ENCODE measurements at regions not wholly inside any gene's neighbourhood (a gene's known extent, or its start where the extent isn't known, plus 50 kb on each side); places are given as distances from the start of the nearest gene placed in this dataset.

DNA sequence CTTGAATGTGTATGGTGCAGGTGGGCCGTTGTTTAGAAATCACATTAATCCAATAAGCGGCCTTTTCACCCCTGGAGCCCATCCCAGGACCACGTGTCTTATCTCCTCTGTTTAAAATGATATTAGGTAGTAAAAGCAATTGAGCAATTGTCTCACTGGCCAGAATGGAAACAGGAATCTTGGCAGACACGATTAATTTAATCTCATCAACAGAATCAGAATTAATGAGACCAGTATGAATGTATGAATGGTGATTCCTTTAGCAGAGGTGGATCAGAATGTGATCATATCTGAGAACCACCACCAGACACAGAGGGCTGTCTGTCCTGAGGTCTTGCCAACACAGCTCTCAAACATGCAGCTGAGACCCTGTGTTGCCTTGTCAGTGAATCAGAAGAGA, 1591.4 kb downstream of the REEP3 start:
- H3K4me1 ChIP-seq: no peaks in the 10 kb centered on the region

DNA sequence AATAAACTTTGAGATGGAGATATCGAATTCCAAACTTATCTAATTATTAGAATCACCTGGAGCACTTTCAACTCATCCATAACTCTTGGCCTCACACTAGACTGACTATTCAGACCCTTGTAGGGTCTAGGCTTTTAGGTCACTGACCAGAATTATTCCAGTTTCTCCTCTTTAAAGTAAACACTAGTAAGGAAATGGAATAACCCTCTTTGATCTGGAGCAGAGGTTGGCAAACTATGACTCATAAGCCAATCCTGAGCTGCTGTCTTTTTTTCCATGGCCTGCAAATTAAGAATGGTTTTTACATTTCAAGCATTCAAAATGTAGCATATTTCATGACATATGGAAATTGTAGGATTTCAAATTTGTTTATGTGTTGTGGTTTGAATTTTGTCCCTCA, 1601.9 kb downstream of the REEP3 start:
- Histone ChIP-seq H3K4me3 (no peak overlapping the region), H3K4me1 (no peaks in the 10 kb centered on the region), H3K36me3 (replicated peaks) (no peaks in the 10 kb centered on the region), H3K27me3 (ENCODE audit: low read depth) (no peaks in the 10 kb centered on the region), H3K9me3 (no peaks in the 10 kb centered on the region)
- in situ Hi-C loops (cut with MboI; ENCODE audit: low sequenced_read_pairs): no loop called here
- DNase-seq (ENCODE audit: low spot score in 2 of 2): no peak

More for the DNA sequence above, 1591.4 kb downstream of the REEP3 start:
- in situ Hi-C loops (cut with MboI; ENCODE audit: low sequenced_read_pairs): no loop called here
- H3K27me3 ChIP-seq (ENCODE audit: low read depth): no peaks in the 10 kb centered on the region
- DNase-seq (ENCODE audit: low spot score in 2 of 2): no peak
- no peaks in the 10 kb centered on the region for H3K36me3 ChIP-seq (replicated peaks)
- H3K9me3 ChIP-seq: no peaks in the 10 kb centered on the region
- no peak overlapping the region for H3K4me3 ChIP-seq

DNA sequence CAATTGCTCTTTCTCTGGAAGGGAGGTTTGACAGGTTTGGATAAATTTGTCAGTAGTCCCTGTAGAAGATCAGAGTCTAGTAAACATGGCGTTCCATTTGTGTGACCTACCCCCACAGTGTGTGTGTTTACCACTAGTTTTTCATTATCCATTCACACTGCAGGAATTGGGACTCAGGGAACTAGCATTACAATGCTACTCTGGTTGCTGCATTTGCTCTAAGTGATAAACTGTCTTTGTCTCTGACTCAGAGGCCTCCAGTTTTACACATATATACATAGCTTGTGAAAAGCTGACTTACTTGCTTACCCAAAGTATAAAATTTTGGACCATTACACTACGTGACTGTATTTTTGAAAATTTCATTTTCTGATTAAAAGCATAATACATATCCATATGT, 1604.0 kb downstream of the REEP3 start:
- Histone ChIP-seq H3K27me3 (ENCODE audit: low read depth) (no peaks in the 10 kb centered on the region), H3K9me3 (no peaks in the 10 kb centered on the region), H3K4me3 (no peak overlapping the region), H3K36me3 (replicated peaks) (no peaks in the 10 kb centered on the region), H3K4me1 (no peaks in the 10 kb centered on the region)
- DNase-seq (ENCODE audit: low spot score in 2 of 2): no peak
- in situ Hi-C loops (cut with MboI; ENCODE audit: low sequenced_read_pairs): no loop called here

DNA sequence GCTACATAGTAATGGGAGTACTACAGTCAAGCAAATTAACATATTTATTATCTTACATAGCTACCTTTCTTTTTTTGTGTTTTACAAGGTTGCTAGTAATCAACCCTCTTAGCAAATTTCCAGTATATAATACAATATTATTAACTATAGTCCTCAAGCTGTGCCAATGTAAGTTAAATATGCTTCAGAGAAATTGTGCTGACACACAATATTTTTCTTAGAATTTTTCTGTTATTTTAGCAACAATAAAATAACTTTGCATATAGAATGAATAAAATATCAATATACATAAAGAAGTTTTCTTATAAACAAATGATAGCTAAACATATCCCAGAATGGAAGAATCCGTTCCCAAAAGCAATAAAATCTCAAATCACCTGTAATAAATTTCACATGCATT, 1605.1 kb downstream of the REEP3 start:
- Histone ChIP-seq H3K27me3 (ENCODE audit: low read depth) (no peaks in the 10 kb centered on the region), H3K9me3 (no peaks in the 10 kb centered on the region), H3K36me3 (replicated peaks) (no peaks in the 10 kb centered on the region), H3K4me3 (no peak overlapping the region), H3K4me1 (no peaks in the 10 kb centered on the region)
- DNase-seq (ENCODE audit: low spot score in 2 of 2): no peak
- in situ Hi-C loops (cut with MboI; ENCODE audit: low sequenced_read_pairs): no loop called here

DNA sequence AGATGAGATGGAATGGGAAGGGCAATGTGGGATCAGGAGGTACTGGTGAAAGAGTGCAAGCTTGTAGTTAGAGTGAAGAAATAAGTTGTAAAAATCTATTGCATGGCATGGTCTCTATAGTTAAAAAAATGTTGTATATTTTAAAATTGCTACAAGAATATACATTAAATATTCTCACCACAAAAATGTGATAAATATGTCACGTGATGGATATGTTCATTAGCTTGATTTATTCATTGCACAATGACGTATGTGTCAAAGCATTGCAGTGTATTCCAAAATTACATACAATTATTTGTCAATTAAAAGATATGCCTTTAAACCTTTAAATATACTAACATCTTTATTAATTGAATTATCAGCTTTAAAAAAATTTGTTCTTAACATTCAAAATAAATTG, 1607.1 kb downstream of the REEP3 start:
- Histone ChIP-seq H3K9me3 (no peaks in the 10 kb centered on the region), H3K27me3 (ENCODE audit: low read depth) (no peaks in the 10 kb centered on the region), H3K4me3 (no peak overlapping the region), H3K36me3 (replicated peaks) (no peaks in the 10 kb centered on the region), H3K4me1 (no peaks in the 10 kb centered on the region)
- in situ Hi-C loops (cut with MboI; ENCODE audit: low sequenced_read_pairs): no loop called here
- no peak for DNase-seq (ENCODE audit: low spot score in 2 of 2)

DNA sequence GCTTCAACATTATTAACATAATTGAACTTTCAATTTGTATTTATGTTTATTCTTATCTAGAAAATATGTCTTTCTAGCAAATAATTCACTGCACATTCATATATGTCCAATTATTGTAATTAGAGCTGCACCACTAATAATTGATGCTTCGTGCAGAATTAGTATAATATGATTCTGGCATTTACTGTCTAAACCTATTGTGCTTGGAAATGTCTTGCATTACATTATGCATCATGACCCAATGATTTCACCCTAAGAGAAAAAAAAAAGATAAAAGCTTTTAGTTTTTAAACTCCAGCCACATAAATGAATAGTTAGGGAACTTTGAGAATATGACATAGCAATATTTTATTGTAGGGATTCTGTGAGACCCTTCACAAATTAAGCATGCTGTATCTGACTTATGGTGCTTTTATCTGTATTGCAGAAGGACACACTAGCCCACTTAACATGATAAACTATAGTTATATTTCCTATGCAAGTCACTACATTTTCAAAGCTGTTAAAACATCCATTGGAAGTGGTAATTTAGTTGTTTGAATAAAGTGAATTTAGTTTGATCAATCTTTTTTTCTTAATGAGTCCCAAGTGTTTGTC, 1609.1 kb downstream of the REEP3 start:
- no peak for DNase-seq (ENCODE audit: low spot score in 2 of 2)
- Histone ChIP-seq H3K4me3 (no peak overlapping the region), H3K4me1 (no peaks in the 10 kb centered on the region), H3K27me3 (ENCODE audit: low read depth) (no peaks in the 10 kb centered on the region), H3K9me3 (no peaks in the 10 kb centered on the region), H3K36me3 (replicated peaks) (no peaks in the 10 kb centered on the region)
- in situ Hi-C loops (cut with MboI; ENCODE audit: low sequenced_read_pairs): no loop called here

DNA sequence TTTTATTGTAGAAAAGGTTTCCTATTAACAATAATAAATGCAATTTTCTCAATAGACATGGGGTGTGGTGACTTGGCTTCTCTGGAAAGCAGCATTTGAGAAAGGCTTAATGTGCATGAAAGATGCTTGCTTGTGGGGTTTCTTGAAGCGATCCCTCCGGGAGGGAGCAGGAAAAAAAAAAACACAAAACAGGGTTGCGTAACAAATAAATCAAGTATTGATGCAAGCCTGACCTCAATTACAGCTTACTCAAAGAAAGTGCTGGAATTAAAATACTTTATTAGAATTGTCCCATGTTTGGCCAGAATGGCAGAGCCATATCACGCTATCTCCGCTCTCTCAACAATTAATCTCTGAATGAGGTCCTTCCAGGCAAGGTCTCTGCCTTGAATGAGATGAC, 1612.5 kb downstream of the REEP3 start:
- Histone ChIP-seq H3K36me3 (replicated peaks) (no peaks in the 10 kb centered on the region), H3K27me3 (ENCODE audit: low read depth) (no peaks in the 10 kb centered on the region), H3K9me3 (no peaks in the 10 kb centered on the region), H3K4me1 (no peaks in the 10 kb centered on the region), H3K4me3 (no peak overlapping the region)
- no peak for DNase-seq (ENCODE audit: low spot score in 2 of 2)
- in situ Hi-C loops (cut with MboI; ENCODE audit: low sequenced_read_pairs): no loop called here

DNA sequence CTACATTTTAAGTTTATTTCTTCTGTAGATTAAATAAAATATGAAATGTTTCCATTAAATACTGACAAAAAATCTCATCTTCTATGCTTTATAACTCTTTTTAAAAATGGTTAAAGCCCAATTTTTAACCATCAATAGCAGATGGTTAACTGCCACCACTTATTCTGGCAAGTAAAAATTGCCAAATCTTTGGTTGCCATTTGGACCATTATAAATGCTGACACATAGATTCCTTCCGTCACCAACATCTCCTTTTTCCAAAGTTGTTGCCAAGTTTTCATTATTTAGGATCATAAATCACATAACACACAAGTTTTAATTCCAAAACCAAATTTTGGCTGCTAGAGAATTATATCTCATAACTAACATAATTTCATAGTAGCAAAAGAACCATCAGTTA, 1614.3 kb downstream of the REEP3 start:
- in situ Hi-C loops (cut with MboI; ENCODE audit: low sequenced_read_pairs): no loop called here
- Histone ChIP-seq H3K36me3 (replicated peaks) (no peaks in the 10 kb centered on the region), H3K27me3 (ENCODE audit: low read depth) (no peaks in the 10 kb centered on the region), H3K4me3 (no peak overlapping the region), H3K9me3 (no peaks in the 10 kb centered on the region), H3K4me1 (no peaks in the 10 kb centered on the region)
- no peak for DNase-seq (ENCODE audit: low spot score in 2 of 2)

DNA sequence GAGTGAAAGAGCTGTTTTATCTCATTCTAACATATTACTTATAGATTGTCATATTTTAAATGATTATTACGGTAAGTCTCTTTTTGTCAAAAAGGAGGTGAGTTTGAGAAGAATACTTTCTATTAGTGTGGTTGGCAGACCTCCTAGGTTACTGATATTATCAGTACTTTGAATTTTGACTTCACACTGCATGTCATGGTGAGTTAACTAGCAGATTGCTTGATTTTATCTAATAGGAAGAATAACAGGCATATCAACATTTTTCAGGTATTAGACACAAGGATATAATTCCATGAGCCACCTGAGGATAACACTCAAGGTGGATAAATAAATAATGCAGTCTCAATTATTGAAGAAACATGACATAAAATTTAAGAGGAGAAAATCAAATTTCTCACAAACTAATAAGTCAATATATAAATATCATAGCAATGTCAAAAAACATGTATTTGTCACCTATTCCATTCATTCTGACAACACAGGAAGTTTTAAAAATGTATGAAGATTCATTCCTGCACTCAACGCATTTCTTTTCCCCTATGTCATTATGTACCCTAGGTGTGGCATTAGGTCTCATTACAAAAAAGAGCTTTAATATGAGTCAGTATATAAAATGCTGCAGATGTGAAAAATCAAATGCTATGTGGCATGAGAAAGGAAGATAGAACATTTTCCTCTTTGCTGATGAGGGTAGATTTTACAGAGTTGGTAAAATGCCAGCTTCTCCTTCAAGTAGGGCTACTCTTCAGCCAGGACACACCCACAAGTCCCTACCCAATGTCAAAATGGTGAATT, 1621.6 kb downstream of the REEP3 start:
- DNase-seq (ENCODE audit: low spot score in 2 of 2): no peak
- in situ Hi-C loops (cut with MboI; ENCODE audit: low sequenced_read_pairs): no loop called here
- Histone ChIP-seq H3K9me3 (no peaks in the 10 kb centered on the region), H3K4me1 (no peaks in the 10 kb centered on the region), H3K4me3 (no peak overlapping the region), H3K36me3 (replicated peaks) (no peaks in the 10 kb centered on the region), H3K27me3 (ENCODE audit: low read depth) (no peaks in the 10 kb centered on the region)

DNA sequence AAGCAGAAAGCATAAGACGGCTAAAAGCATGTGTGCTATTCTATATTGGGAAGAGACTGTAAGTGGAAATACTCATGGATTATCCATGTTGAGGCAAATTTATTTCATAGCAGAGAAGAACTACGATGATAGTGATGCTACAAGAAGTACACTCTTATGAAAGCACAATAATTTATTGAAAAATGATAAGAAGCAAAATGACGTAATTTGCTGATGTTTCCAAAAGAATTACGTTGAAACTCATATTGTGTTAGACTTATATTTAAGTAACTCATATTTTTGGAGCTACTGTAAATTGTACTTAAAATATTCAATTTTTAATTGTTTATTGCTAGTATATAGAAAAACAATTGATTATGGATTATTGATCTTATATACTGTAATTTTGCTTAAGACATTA, 1622.5 kb downstream of the REEP3 start:
- Histone ChIP-seq H3K4me3 (no peak overlapping the region), H3K27me3 (ENCODE audit: low read depth) (no peaks in the 10 kb centered on the region), H3K9me3 (no peaks in the 10 kb centered on the region), H3K4me1 (no peaks in the 10 kb centered on the region), H3K36me3 (replicated peaks) (no peaks in the 10 kb centered on the region)
- in situ Hi-C loops (cut with MboI; ENCODE audit: low sequenced_read_pairs): no loop called here
- no peak for DNase-seq (ENCODE audit: low spot score in 2 of 2)

DNA sequence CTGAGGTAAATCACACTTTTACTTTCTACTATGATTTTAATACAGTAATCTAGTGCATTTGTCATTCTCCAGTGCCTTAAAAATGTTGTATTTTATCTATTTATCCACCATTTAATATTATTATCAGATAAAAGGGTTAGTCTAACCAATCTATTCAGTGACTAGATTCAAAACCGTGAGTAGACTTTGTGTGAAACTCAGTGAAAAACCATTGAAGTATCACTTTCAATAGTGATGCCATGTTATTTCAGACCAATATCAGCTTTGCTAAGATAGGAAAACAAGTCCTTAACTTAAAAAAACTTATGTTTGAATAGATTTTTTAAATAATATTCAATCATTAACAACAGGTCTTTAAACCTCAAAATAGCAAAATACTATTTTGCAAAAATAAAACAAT, 1628.7 kb downstream of the REEP3 start:
- H3K4me3 ChIP-seq: no peak overlapping the region
- DNase-seq (ENCODE audit: low spot score in 2 of 2): no peak
- H3K27me3 ChIP-seq (ENCODE audit: low read depth): no peaks in the 10 kb centered on the region
- no peaks in the 10 kb centered on the region for H3K4me1 ChIP-seq
- H3K9me3 ChIP-seq: no peaks in the 10 kb centered on the region
- no peaks in the 10 kb centered on the region for H3K36me3 ChIP-seq (replicated peaks)
- in situ Hi-C loops (cut with MboI; ENCODE audit: low sequenced_read_pairs): no loop called here

DNA sequence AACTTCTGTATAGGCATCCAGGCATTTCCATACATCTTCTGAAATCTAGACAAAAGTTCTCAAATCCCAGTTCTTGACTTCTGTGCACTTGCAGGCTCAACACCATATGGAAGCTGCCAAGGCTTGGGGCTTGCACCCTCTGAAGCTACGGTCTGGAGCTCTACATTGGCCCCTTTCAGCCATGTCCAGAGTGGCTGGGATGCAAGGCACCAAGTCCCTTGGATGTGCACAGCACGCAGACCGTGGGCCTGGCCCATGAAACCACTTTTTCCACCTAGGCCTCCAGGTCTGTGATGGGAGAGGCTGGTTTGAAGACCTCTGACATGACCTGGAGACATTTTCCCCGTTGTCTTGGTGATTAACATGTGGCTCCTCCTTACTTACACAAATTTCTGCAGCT, 1645.1 kb downstream of the REEP3 start:
- no peak for DNase-seq (ENCODE audit: low spot score in 2 of 2)
- in situ Hi-C loops (cut with MboI; ENCODE audit: low sequenced_read_pairs): no loop called here
- H3K27me3 ChIP-seq (ENCODE audit: low read depth): no peaks in the 10 kb centered on the region
- H3K9me3 ChIP-seq: no peaks in the 10 kb centered on the region
- H3K4me3 ChIP-seq: no peak overlapping the region
- no peaks in the 10 kb centered on the region for H3K36me3 ChIP-seq (replicated peaks)
- no peaks in the 10 kb centered on the region; the same call in 1 of the 2 replicates for H3K4me1 ChIP-seq

DNA sequence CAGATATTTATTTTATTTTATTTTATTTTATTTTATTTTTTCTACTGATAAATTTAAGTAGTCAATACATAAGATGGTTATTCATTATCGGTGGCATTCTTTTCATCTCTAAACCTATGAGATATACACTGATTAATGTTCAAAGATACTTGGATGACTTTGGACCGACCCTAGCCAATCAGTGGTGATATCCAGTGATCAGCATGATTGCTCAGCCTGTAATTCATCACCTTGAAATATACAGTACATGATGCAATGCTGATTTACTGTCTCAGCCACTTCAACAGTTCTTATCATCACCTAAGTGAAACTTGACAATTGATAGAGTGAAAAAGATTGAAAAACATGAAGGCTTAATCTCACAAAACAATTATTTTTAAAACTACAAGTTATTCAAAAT, 1651.0 kb downstream of the REEP3 start:
- no peaks in the 10 kb centered on the region for H3K4me1 ChIP-seq
- no peaks in the 10 kb centered on the region for H3K9me3 ChIP-seq
- H3K27me3 ChIP-seq (ENCODE audit: low read depth): no peaks in the 10 kb centered on the region
- DNase-seq (ENCODE audit: low spot score in 2 of 2): no peak
- H3K4me3 ChIP-seq: no peak overlapping the region
- no peaks in the 10 kb centered on the region for H3K36me3 ChIP-seq (replicated peaks)
- in situ Hi-C loops (cut with MboI; ENCODE audit: low sequenced_read_pairs): no loop called here

DNA sequence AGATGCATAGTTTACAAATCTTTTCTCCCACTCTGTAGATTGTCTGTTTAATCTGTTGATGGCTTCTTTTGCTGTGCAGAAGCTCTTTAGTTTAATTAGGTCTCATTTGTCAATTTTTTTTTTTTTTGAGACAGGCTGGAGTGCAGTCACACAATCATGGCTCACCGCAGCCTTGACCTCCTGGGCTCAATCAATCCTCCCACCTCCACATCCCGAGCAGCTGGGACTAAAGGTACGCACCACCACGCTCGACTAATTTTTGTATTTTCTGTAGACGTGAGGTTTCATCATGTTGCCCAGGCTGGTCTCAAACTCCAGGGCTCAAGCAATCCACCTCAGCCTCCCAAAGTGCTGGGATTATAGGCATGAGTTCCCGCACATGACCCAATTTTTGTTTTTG, 1655.8 kb downstream of the REEP3 start:
- no peaks in the 10 kb centered on the region for H3K4me1 ChIP-seq
- no peaks in the 10 kb centered on the region for H3K36me3 ChIP-seq (replicated peaks)
- H3K27me3 ChIP-seq (ENCODE audit: low read depth): no peaks in the 10 kb centered on the region
- no peak for DNase-seq (ENCODE audit: low spot score in 2 of 2)
- in situ Hi-C loops (cut with MboI; ENCODE audit: low sequenced_read_pairs): no loop called here
- H3K4me3 ChIP-seq: no peak overlapping the region
- H3K9me3 ChIP-seq: no peaks in the 10 kb centered on the region

DNA sequence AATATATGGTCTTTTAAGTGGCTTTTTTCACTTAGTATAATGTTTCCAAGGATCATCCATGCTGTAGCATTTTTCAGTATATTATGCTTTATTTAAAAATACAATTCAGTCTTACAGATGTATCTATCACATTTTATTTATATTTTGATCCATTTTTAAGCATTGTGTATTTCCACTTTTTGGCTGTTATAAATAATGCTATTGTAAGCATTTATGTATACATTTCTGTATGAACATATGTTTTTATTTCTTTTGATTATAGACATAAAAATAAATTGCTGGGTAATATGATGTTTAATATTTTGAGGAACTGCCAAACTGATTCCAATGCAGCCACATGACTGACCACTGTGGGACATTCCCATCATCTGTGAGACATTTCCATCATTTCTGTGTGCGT, 1662.0 kb downstream of the REEP3 start:
- Histone ChIP-seq H3K36me3 (replicated peaks) (no peaks in the 10 kb centered on the region), H3K27me3 (ENCODE audit: low read depth) (no peaks in the 10 kb centered on the region), H3K9me3 (no peaks in the 10 kb centered on the region), H3K4me1 (no peaks in the 10 kb centered on the region), H3K4me3 (no peak overlapping the region)
- in situ Hi-C loops (cut with MboI; ENCODE audit: low sequenced_read_pairs): no loop called here
- DNase-seq (ENCODE audit: low spot score in 2 of 2): no peak

Measured in HAP-1 (cell line).